ENCODE measurements at regions not wholly inside any gene's neighbourhood (a gene's known extent, or its start where the extent isn't known, plus 50 kb on each side); places are given as distances from the start of the nearest gene placed in this dataset.

- TF ChIP-seq POLR2AphosphoS5 (IDR thresholded peaks at IDR 0.05) (no peak), CTCF (IDR thresholded peaks at IDR 0.05) (no peak), POLR2A (IDR thresholded peaks at IDR 0.05) (no peak), EP300 (IDR thresholded peaks at IDR 0.05) (no peak)
Measured at GRCh38 chr18:70463085-70463484, 174.2 kb downstream of the SOCS6 start.

Measured in suprapubic skin (tissue), 4 donors.